PC-3 (cell line): ENCODE measurements at regions not wholly inside any gene's neighbourhood (a gene's known extent, or its start where the extent isn't known, plus 50 kb on each side); places are given as distances from the start of the nearest gene placed in this dataset.
"Not testable (repeated sequence)": the region's sequence is repeated elsewhere in the genome, so short reads cannot be mapped to it uniquely, and the experiment has no call there.

Experiments
- CTCF ChIP-seq: fragments of 300-600 bp; sonication (generic); conservative IDR thresholded peaks from 2 replicates; pipeline ENCODE4 v1.5.1; 2017; ENCODE audit warnings: antibody characterized with exemption, low read depth, mild to moderate bottlenecking, low read length
- EZH2phosphoT487 ChIP-seq: fragments of 300-600 bp; sonication (generic); IDR thresholded peaks from 2 replicates; pipeline ENCODE4 v1.6.1; 2018; ENCODE audit warnings: mild to moderate bottlenecking, antibody characterized with exemption, low read length, borderline replicate concordance

- not testable (repeated sequence) for TF ChIP-seq CTCF, EZH2phosphoT487
Measured at GRCh38 chr4:128646893-128647292, 162.6 kb upstream of the JADE1 start.
